SK-N-SH (cell line): ENCODE measurements at regions not wholly inside any gene's neighbourhood (a gene's known extent, or its start where the extent isn't known, plus 50 kb on each side); places are given as distances from the start of the nearest gene placed in this dataset.

Experiments
- CTCF ChIA-PET: fragments of 300-600, 350-600 bp; formaldehyde crosslinking; extraction: SDS; loops from one replicate; lab custom pipeline; 2021; lab: Yijun Ruan, JAX
- POLR2A ChIA-PET: fragments of 350-600 bp; sonication (Branson Sonifier 250); formaldehyde crosslinking; extraction: SDS; loops from one replicate; lab custom pipeline; 2020; ENCODE audit warnings: antibody characterized with exemption, inconsistent platforms; lab: Yijun Ruan, JAX
- DNase-seq: peaks from one replicate; pipeline ENCODE4 v3.0.0; 2012
- H2AFZ ChIP-seq: fragments of 200-600 bp; sonication (generic); 2 replicates; pipeline ENCODE4 v1.8.1; 2016; ENCODE audit warnings: antibody characterized with exemption, mild to moderate bottlenecking, low read depth
- H3F3A ChIP-seq: fragments of 200-600 bp; sonication (generic); replicated peaks from 2 replicates; pipeline ENCODE3; 2016; ENCODE audit warnings: antibody characterized with exemption, mild to moderate bottlenecking; ENCODE audit not compliant: insufficient read depth
- H3K27ac ChIP-seq, 2 experiments: fragments of 200-500 bp in 1 of 2; fragments of 200-600 bp in 1 of 2; sonication (Bioruptor generic) in 1 of 2; sonication (generic), shearing (Covaris generic) in 1 of 2; 2 replicates each; pipeline versions ENCODE4 v1.5.1 to v1.6.1; 2014 to 2016; ENCODE audit warnings: low read depth in 2 of 2, inconsistent platforms in 1 of 2, low read length in 1 of 2, mild to moderate bottlenecking in 1 of 2, mixed read lengths in 1 of 2
- H3K27me3 ChIP-seq: fragments of 200-600 bp; sonication (generic), shearing (Covaris generic); 2 replicates; pipeline ENCODE4 v1.6.1; 2016; ENCODE audit warnings: mixed run types; ENCODE audit not compliant: insufficient read depth
- H3K36me3 ChIP-seq, 2 experiments: fragments of 200-500 bp in 1 of 2; fragments of 200-600 bp in 1 of 2; sonication (Bioruptor generic) in 1 of 2; sonication (generic) in 1 of 2; replicated peaks in 1 of 2; 2 replicates each; pipeline versions ENCODE3 to v1.5.1; 2014 to 2016; ENCODE audit warnings: low read length in 1 of 2, mild to moderate bottlenecking in 1 of 2; ENCODE audit not compliant: insufficient read depth in 2 of 2, control insufficient read depth in 1 of 2
- H3K4me1 ChIP-seq, 2 experiments: fragments of 200-500 bp in 1 of 2; fragments of 200-600 bp in 1 of 2; sonication (Bioruptor generic) in 1 of 2; sonication (generic), shearing (Covaris generic) in 1 of 2; 2 replicates each; pipeline versions ENCODE4 v1.5.1 to v1.6.1; 2014 to 2016; ENCODE audit warnings: low read depth in 1 of 2, low read length in 1 of 2, mixed run types in 1 of 2; ENCODE audit not compliant: insufficient read depth in 2 of 2, control insufficient read depth in 1 of 2
- H3K4me2 ChIP-seq: fragments of 200-600 bp; sonication (generic), shearing (Covaris generic); 2 replicates; pipeline ENCODE4 v1.6.1; 2017; ENCODE audit warnings: mixed run types
- H3K4me3 ChIP-seq, 2 experiments: fragments of 200-500 bp in 1 of 2; fragments of 200-600 bp in 1 of 2; sonication (Bioruptor generic) in 1 of 2; sonication (generic), shearing (Covaris generic) in 1 of 2; 2 replicates each; pipeline versions ENCODE4 v1.5.1 to v1.8.1; 2014 to 2016; ENCODE audit warnings: low read depth in 2 of 2, inconsistent platforms in 1 of 2, low read length in 1 of 2, mild to moderate bottlenecking in 1 of 2, mixed read lengths in 1 of 2, moderate library complexity in 1 of 2
- H3K79me2 ChIP-seq: fragments of 200-600 bp; sonication (generic); 2 replicates; pipeline ENCODE4 v1.8.1; 2017; ENCODE audit warnings: mild to moderate bottlenecking; ENCODE audit not compliant: insufficient read depth
- H3K9ac ChIP-seq: fragments of 200-600 bp; sonication (generic); 2 replicates; pipeline ENCODE4 v1.6.1; 2017; ENCODE audit warnings: mixed run types
- H3K9me2 ChIP-seq: fragments of 200-600 bp; sonication (generic); 2 replicates; pipeline ENCODE4 v1.6.1; 2017; ENCODE audit warnings: mixed run types
- H3K9me3 ChIP-seq: fragments of 200-600 bp; sonication (generic); 2 replicates; pipeline ENCODE4 v1.6.1; 2017; ENCODE audit warnings: mixed run types, mild to moderate bottlenecking, moderate library complexity
- H4K20me1 ChIP-seq: fragments of 200-600 bp; sonication (generic); 2 replicates; pipeline ENCODE4 v1.6.1; 2017; ENCODE audit warnings: mild to moderate bottlenecking, mixed run types; ENCODE audit not compliant: insufficient read depth
- CTCF ChIP-seq: fragments of 200-600 bp; sonication (generic); IDR thresholded peaks from 2 replicates; pipeline ENCODE4 v1.6.1; 2017; ENCODE audit warnings: antibody characterized with exemption, mild to moderate bottlenecking, moderate library complexity
- EZH2phosphoT487 ChIP-seq: fragments of 200-600 bp; sonication (generic); IDR thresholded peaks from 2 replicates; pipeline ENCODE4 v1.6.1; 2017; ENCODE audit warnings: low read depth, mixed run types, mild to moderate bottlenecking, antibody characterized with exemption, moderate library complexity, borderline replicate concordance
- FOXJ3 ChIP-seq: sonication (generic); formaldehyde crosslinking; IDR thresholded peaks from 2 replicates; pipeline ENCODE4 v1.5.1; 2020; ENCODE audit warnings: mild to moderate bottlenecking, missing genetic modification reagents
- GABPA ChIP-seq: IDR thresholded peaks from 2 replicates; pipeline ENCODE4 v1.4.0; 2012; ENCODE audit warnings: low read depth, mild to moderate bottlenecking
- GATA2 ChIP-seq: sonication (generic); formaldehyde crosslinking; IDR thresholded peaks from 2 replicates; pipeline ENCODE4 v1.5.0; 2020; ENCODE audit warnings: mild to moderate bottlenecking, missing genetic modification reagents
- IRF3 ChIP-seq: fragments of 150-350 bp; IDR thresholded peaks from 2 replicates; pipeline ENCODE4 v1.6.1; 2016; ENCODE audit warnings: mild to moderate bottlenecking, low read depth, low read length
- JUND ChIP-seq: IDR thresholded peaks from 2 replicates; pipeline ENCODE4 v1.4.0; 2012
- MXI1 ChIP-seq: IDR thresholded peaks from 2 replicates; pipeline ENCODE4 v1.6.1; 2012; ENCODE audit warnings: mild to moderate bottlenecking, low read depth, low read length, improper control_type of control experiment
- NRF1 ChIP-seq: IDR thresholded peaks from 2 replicates; pipeline ENCODE4 v1.6.1; 2012; ENCODE audit warnings: low read depth, mild to moderate bottlenecking, low read length
- PBX3 ChIP-seq: IDR thresholded peaks from 2 replicates; pipeline ENCODE4; 2012
- RAD21 ChIP-seq: IDR thresholded peaks from 2 replicates; pipeline ENCODE4 v1.6.1; 2012; ENCODE audit warnings: mild to moderate bottlenecking, low read length
- RCOR1 ChIP-seq: fragments of 150-350 bp; IDR thresholded peaks from 2 replicates; pipeline ENCODE4 v1.6.1; 2017; ENCODE audit warnings: antibody characterized with exemption, low read length
- TEAD4 ChIP-seq: IDR thresholded peaks from 2 replicates; pipeline ENCODE4 v1.4.0; 2012; ENCODE audit warnings: mild to moderate bottlenecking, borderline replicate concordance; ENCODE audit not compliant: insufficient read depth
- USF2 ChIP-seq: fragments of 150-350 bp; IDR thresholded peaks from 2 replicates; pipeline ENCODE4 v1.6.1; 2017; ENCODE audit warnings: antibody characterized with exemption, low read length, low read depth, borderline replicate concordance
- WGBS: methylation state at CpG from one replicate; pipeline ENCODE4 v1.1.6; 2017; ENCODE audit warnings: low lambda C conversion rate; 5-methylcytosine and 5-hydroxymethylcytosine counted together

- Histone ChIP-seq H3K9me3 (no peaks in the 10 kb centered on the region), H2AFZ (no peak overlapping the region), H3K36me3 (no peaks in the 10 kb centered on the region), H3K79me2 (no peaks in the 10 kb centered on the region), H3K27me3 (no peaks in the 10 kb centered on the region; the same call in 1 of the 2 replicates), H3F3A (no peaks in the 10 kb centered on the region), H3K9ac (no peak overlapping the region), H3K4me1 (no peaks in the 10 kb centered on the region; a peak in 1 of 4 replicates), H4K20me1 (no peaks in the 10 kb centered on the region), H3K9me2 (no peaks in the 10 kb centered on the region), H3K4me3 (no peak overlapping the region), H3K4me2 (no peak overlapping the region), H3K27ac (no peak overlapping the region)
- TF ChIP-seq CTCF: no peak
- TF ChIP-seq MXI1: no peak
- TF ChIP-seq USF2: no peak
- no peak for TF ChIP-seq JUND
- no peak for TF ChIP-seq FOXJ3 (CRISPR knock-in tag)
- TF ChIP-seq RCOR1: no peak
- TF ChIP-seq GABPA: no peak
- no peak for TF ChIP-seq GATA2
- TF ChIP-seq NRF1: no peak
- no peak for TF ChIP-seq RAD21
- TF ChIP-seq TEAD4: no peak
- no peak for TF ChIP-seq EZH2phosphoT487
- TF ChIP-seq PBX3: no peak
- TF ChIP-seq IRF3: no peak
- CTCF ChIA-PET: interaction anchor here (0.7 kb wide), 1 partner anchor 11 kb away, joined by 3 read pairs; no protein-coding TSS in a partner anchor
- no peak for DNase-seq
- 53% methylated on average over 3 of the region's 21 CpGs for WGBS
- POLR2A ChIA-PET: no interaction called here
Observed at GRCh38 chr22:48957311-48957986, 870.2 kb downstream of the BRD1 start.
